ENCODE measurements at regions not wholly inside any gene's neighbourhood (a gene's known extent, or its start where the extent isn't known, plus 50 kb on each side); places are given as distances from the start of the nearest gene placed in this dataset.

DNA sequence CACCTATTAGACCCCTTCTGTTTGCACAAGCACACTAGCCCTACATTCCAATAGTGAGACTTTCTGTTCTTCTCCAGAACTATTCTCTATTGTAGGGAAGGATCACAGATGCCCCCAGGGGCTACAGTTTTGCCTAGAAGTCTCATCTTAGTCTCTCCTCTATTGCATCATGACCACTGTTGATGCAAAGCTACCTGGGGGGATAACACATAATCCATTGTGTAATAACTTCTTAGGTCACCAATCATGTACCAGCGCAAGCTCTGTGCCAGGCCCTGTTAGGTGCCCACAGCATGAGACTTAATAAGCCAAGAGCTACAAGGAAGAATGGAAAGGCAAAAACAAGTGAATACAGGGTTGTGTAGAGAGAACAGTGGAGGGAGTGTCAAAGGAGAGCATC is 98.1 kb upstream of the TNFAIP3 start:
- TF ChIP-seq POLR2A (IDR thresholded peaks at IDR 0.05): no peak
- TF ChIP-seq, protein P1, sequence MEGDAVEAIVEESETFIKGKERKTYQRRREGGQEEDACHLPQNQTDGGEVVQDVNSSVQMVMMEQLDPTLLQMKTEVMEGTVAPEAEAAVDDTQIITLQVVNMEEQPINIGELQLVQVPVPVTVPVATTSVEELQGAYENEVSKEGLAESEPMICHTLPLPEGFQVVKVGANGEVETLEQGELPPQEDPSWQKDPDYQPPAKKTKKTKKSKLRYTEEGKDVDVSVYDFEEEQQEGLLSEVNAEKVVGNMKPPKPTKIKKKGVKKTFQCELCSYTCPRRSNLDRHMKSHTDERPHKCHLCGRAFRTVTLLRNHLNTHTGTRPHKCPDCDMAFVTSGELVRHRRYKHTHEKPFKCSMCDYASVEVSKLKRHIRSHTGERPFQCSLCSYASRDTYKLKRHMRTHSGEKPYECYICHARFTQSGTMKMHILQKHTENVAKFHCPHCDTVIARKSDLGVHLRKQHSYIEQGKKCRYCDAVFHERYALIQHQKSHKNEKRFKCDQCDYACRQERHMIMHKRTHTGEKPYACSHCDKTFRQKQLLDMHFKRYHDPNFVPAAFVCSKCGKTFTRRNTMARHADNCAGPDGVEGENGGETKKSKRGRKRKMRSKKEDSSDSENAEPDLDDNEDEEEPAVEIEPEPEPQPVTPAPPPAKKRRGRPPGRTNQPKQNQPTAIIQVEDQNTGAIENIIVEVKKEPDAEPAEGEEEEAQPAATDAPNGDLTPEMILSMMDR (IDR thresholded peaks at IDR 0.05 in 4 of 5, conservative IDR thresholded peaks at IDR 0.05 in 1 of 5): no peak
- ATAC-seq (no peak), DNase-seq (no peak)
- Histone ChIP-seq H3K27me3 (no peaks in the 10 kb centered on the region), H3K27ac (no peak overlapping the region), H3K4me1 (no peaks in the 10 kb centered on the region), H3K9me3 (no peaks in the 10 kb centered on the region), H3K36me3 (no peaks in the 10 kb centered on the region), H3K4me3 (no peak overlapping the region)
- intact Hi-C loops (cut with DNase I; ENCODE audit: low total_unique reads): no loop called here
- in situ Hi-C loops (cut with MboI; ENCODE audit: low sequenced_read_pairs in 4 of 4): no loop called here

DNA sequence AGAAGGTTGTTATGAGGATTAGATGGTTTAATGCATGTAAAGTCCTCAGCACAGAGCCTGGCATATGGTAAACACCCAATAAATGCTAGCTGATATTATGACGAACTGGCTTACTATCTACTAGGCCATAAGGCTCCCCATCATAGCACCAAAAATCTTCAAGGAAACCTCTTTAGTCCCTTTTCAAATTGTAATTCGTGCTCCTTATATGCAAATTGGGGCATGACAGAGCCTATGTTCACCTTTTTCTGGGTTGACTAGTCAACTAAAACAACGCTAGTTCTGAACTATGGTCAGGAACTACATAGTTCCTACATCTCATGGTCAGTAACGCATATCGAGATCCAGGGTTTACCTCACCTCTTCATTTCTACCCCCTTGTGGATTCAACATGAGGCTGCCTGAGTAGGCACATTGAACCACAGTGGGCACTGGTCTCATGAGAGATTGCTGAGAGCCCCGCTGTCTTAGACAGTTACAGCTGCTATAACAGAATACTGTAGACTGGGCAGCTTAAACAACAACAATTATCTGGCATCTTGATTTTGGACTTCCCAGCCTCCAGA is 97.2 kb upstream of the TNFAIP3 start:
- intact Hi-C loops (cut with DNase I; ENCODE audit: low total_unique reads) (no loop called here), in situ Hi-C loops (cut with MboI; ENCODE audit: low sequenced_read_pairs in 4 of 4) (no loop called here)
- H3K4me1 ChIP-seq: no peaks in the 10 kb centered on the region
- no peaks in the 10 kb centered on the region for H3K9me3 ChIP-seq
- H3K36me3 ChIP-seq: no peaks in the 10 kb centered on the region
- H3K27ac ChIP-seq: no peak overlapping the region
- H3K4me3 ChIP-seq: no peak overlapping the region
- no peak for ATAC-seq
- TF ChIP-seq POLR2A (IDR thresholded peaks at IDR 0.05): no peak
- TF ChIP-seq, protein P1 (IDR thresholded peaks at IDR 0.05 in 4 of 5, conservative IDR thresholded peaks at IDR 0.05 in 1 of 5): no peak
- no peaks in the 10 kb centered on the region for H3K27me3 ChIP-seq
- DNase-seq: no peak

DNA sequence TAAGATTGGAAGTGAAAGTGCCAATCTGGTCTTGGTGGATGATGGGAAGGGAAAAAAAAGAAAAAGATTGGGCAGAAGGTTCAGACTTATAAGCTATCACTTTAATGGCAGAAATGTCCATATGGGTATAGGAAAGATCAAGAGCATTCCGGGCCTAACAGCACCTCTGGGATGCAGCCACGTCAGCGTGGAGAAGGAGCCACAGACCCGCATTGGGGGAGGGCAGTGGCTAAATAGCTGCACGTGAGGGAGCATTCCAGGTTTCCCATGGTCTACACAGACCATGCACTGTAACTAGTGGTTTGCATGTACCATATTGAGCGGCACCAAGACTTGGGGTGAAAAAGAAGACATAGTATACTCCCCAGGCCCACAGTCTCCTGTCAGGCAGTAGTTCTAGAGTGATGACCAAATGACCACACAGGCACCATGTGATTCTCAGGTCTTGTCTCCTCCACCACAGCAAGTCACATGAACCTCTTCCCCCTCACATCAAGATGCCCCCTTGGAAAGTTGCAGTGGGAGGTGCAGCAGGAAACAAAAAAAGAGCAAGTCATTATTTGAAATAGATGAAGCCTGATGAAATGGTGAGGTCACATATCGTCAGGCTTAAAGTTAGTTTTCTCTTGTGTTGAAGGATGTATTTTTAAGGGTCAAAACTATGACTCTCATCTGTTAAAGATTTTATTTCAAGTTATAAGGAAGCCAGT is 94.4 kb upstream of the TNFAIP3 start:
- TF ChIP-seq POLR2A (IDR thresholded peaks at IDR 0.05): no peak
- TF ChIP-seq, protein P1 (IDR thresholded peaks at IDR 0.05 in 4 of 5, conservative IDR thresholded peaks at IDR 0.05 in 1 of 5): no peak
- no peaks in the 10 kb centered on the region for H3K27me3 ChIP-seq
- no peaks in the 10 kb centered on the region for H3K36me3 ChIP-seq
- intact Hi-C loops (cut with DNase I; ENCODE audit: low total_unique reads): no loop called here
- ATAC-seq (no peak), DNase-seq (no peak)
- H3K4me1 ChIP-seq: peaks cover 0 to 5% of the 10 kb centered on the region in 2 donors
- in situ Hi-C loops (cut with MboI; ENCODE audit: low sequenced_read_pairs in 4 of 4): no loop called here
- no peak overlapping the region for H3K4me3 ChIP-seq
- H3K9me3 ChIP-seq: no peaks in the 10 kb centered on the region
- no peak overlapping the region for H3K27ac ChIP-seq

DNA sequence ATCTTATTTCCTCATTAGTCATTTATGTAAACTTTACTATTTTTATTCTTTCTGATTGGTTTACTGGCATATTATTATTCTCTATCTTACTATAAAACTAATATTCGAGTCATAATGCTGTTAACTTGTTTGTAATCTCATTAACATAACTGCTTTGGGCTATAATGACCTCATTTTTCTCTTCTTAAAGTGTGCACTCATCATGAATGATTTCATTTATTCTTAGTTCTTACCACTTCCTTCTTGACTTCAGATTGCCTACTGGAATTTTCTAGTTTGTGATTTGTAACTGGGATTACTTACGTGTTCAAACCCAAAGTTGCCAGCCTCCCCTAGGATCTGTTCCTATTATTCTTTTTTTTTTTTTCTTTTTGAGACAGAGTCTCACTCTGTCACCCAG is 91.8 kb upstream of the TNFAIP3 start:
- no peak for DNase-seq
- Histone ChIP-seq H3K27ac (no peak overlapping the region), H3K4me3 (no peak overlapping the region), H3K36me3 (no peaks in the 10 kb centered on the region), H3K4me1 (peaks cover 0 to 5% of the 10 kb centered on the region in 2 donors), H3K9me3 (no peaks in the 10 kb centered on the region), H3K27me3 (no peaks in the 10 kb centered on the region)
- in situ Hi-C loops (cut with MboI; ENCODE audit: low sequenced_read_pairs in 4 of 4) (no loop called here), intact Hi-C loops (cut with DNase I; ENCODE audit: low total_unique reads) (no loop called here)
- no peak for ATAC-seq
- TF ChIP-seq, protein P1 (IDR thresholded peaks at IDR 0.05 in 4 of 5, conservative IDR thresholded peaks at IDR 0.05 in 1 of 5): no peak
- TF ChIP-seq POLR2A (IDR thresholded peaks at IDR 0.05): no peak
